ENCODE measurements at regions not wholly inside any gene's neighbourhood (a gene's known extent, or its start where the extent isn't known, plus 50 kb on each side); places are given as distances from the start of the nearest gene placed in this dataset.

- TF ChIP-seq CTCF (IDR thresholded peaks at IDR 0.05): no peak
- Histone ChIP-seq H3K27ac (no peak overlapping the region), H3K4me1 (no peaks in the 10 kb centered on the region), H3K36me3 (no peaks in the 10 kb centered on the region), H3K27me3 (no peaks in the 10 kb centered on the region), H3K9me3 (no peaks in the 10 kb centered on the region), H3K4me3 (no peak overlapping the region)
- no peak for DNase-seq (ENCODE audit: low spot score in 2 of 2)
- intact Hi-C loops (cut with DNase I): no loop called here
These were observed 235.1 kb upstream of the XYLT1 start for GRCh38 chr16:17705847-17706246.

- no peak overlapping the region for H3K4me3 ChIP-seq
- DNase-seq (ENCODE audit: low spot score in 2 of 2): no peak
- intact Hi-C loops (cut with DNase I): no loop called here
These were observed 225.9 kb upstream of the XYLT1 start for GRCh38 chr16:17696616-17697015.

GRCh38 chr16:17692484-17692883 lies 221.7 kb upstream of the XYLT1 start:
- intact Hi-C loops (cut with DNase I): no loop called here
- TF ChIP-seq CTCF (IDR thresholded peaks at IDR 0.05): no peak
- no peak overlapping the region for H3K4me3 ChIP-seq

More at GRCh38 chr16:17696616-17697015, 225.9 kb upstream of the XYLT1 start:
- Histone ChIP-seq H3K36me3 (no peaks in the 10 kb centered on the region), H3K4me1 (no peaks in the 10 kb centered on the region), H3K27me3 (no peaks in the 10 kb centered on the region), H3K9me3 (no peaks in the 10 kb centered on the region), H3K27ac (no peak overlapping the region)
- no peak for TF ChIP-seq CTCF (IDR thresholded peaks at IDR 0.05)

GRCh38 chr16:17691899-17692176 lies 221.1 kb upstream of the XYLT1 start:
- no peaks in the 10 kb centered on the region for H3K4me1 ChIP-seq
- H3K27ac ChIP-seq: no peak overlapping the region
- H3K4me3 ChIP-seq: no peak overlapping the region
- no peak for DNase-seq (ENCODE audit: low spot score in 2 of 2)
- TF ChIP-seq CTCF (IDR thresholded peaks at IDR 0.05): no peak
- H3K36me3 ChIP-seq: no peaks in the 10 kb centered on the region
- intact Hi-C loops (cut with DNase I): no loop called here
- H3K27me3 ChIP-seq: no peaks in the 10 kb centered on the region
- no peaks in the 10 kb centered on the region for H3K9me3 ChIP-seq

More at GRCh38 chr16:17692484-17692883, 221.7 kb upstream of the XYLT1 start:
- H3K27me3 ChIP-seq: no peaks in the 10 kb centered on the region
- H3K36me3 ChIP-seq: no peaks in the 10 kb centered on the region
- no peak overlapping the region for H3K27ac ChIP-seq
- DNase-seq (ENCODE audit: low spot score in 2 of 2): no peak
- no peaks in the 10 kb centered on the region for H3K4me1 ChIP-seq
- H3K9me3 ChIP-seq: no peaks in the 10 kb centered on the region

GRCh38 chr16:17691106-17691898 lies 220.5 kb upstream of the XYLT1 start:
- Histone ChIP-seq H3K36me3 (no peaks in the 10 kb centered on the region), H3K9me3 (no peaks in the 10 kb centered on the region), H3K27me3 (no peaks in the 10 kb centered on the region), H3K4me3 (no peak overlapping the region), H3K4me1 (no peaks in the 10 kb centered on the region), H3K27ac (no peak overlapping the region)
- TF ChIP-seq CTCF (IDR thresholded peaks at IDR 0.05): no peak
- intact Hi-C loops (cut with DNase I): no loop called here
- no peak for DNase-seq (ENCODE audit: low spot score in 2 of 2)

- TF ChIP-seq CTCF (IDR thresholded peaks at IDR 0.05): no peak
- Histone ChIP-seq H3K4me1 (no peaks in the 10 kb centered on the region), H3K27me3 (no peaks in the 10 kb centered on the region), H3K36me3 (no peaks in the 10 kb centered on the region), H3K9me3 (no peaks in the 10 kb centered on the region), H3K27ac (no peak overlapping the region), H3K4me3 (no peak overlapping the region)
- no peak for DNase-seq (ENCODE audit: low spot score in 2 of 2)
- intact Hi-C loops (cut with DNase I): no loop called here
These were observed 214.7 kb upstream of the XYLT1 start for GRCh38 chr16:17685447-17685846.
